Erythroblast (primary cell): ENCODE measurements at regions not wholly inside any gene's neighbourhood (a gene's known extent, or its start where the extent isn't known, plus 50 kb on each side); places are given as distances from the start of the nearest gene placed in this dataset.

Experiments used
- GATA1 ChIP-seq: IDR thresholded peaks from 2 replicates; pipeline ENCODE4 v1.6.1; 2011; ENCODE audit warnings: low read depth, mild to moderate bottlenecking, control low read depth, low read length, moderate library complexity
- POLR2A ChIP-seq: IDR thresholded peaks from 2 replicates; pipeline ENCODE4 v1.6.1; 2011; ENCODE audit warnings: mild to moderate bottlenecking, low read length

DNA sequence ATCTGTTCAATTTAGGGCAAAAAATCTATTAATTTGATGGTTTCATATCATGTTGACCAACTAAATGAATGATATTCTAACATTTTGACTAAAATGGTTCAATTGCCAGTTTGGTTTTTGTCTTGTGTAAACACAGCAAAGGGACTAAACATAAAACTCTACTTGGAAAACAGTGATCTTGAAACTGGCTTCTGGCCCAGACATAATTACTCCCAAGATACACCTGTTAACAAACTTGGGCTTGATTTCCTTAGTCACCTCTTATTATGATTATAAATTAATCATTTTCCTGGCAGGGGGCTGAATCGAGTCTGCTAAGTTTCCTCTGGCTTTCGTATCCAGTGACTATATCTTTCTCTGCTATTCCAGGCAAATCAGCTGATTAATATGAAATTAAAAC lies 78.0 kb upstream of the OXGR1 start:
- TF ChIP-seq POLR2A, result no peak
- TF ChIP-seq GATA1, result no peak
